HG03045 (cell line): ENCODE measurements at regions not wholly inside any gene's neighbourhood (a gene's known extent, or its start where the extent isn't known, plus 50 kb on each side); places are given as distances from the start of the nearest gene placed in this dataset.
"Not testable (repeated sequence)": the region's sequence is repeated elsewhere in the genome, so short reads cannot be mapped to it uniquely, and the experiment has no call there.

ENCODE experiments used
- ATAC-seq: cut with Tn5 transposase; IDR thresholded peaks from one replicate; pipeline ENCODE4 v1.9.1; 2021; ENCODE audit warnings: mild to moderate bottlenecking, moderate library complexity; ENCODE audit not compliant: unreplicated experiment

GRCh38 chr6:68239034-68239433 is 396.0 kb upstream of the ADGRB3 start:
- no peak for ATAC-seq

GRCh38 chr6:68238097-68238601 is 396.9 kb upstream of the ADGRB3 start:
- ATAC-seq: no peak

GRCh38 chr6:68237205-68237604 is 397.9 kb upstream of the ADGRB3 start:
- no peak for ATAC-seq

- ATAC-seq: no peak
These were observed 399.7 kb upstream of the ADGRB3 start for GRCh38 chr6:68235326-68235784.

GRCh38 chr6:68233623-68234022 is 401.5 kb upstream of the ADGRB3 start:
- ATAC-seq: no peak

GRCh38 chr6:68229566-68229965 is 405.5 kb upstream of the ADGRB3 start:
- ATAC-seq: no peak

GRCh38 chr6:68226460-68226859 is 408.6 kb upstream of the ADGRB3 start:
- no peak for ATAC-seq

- ATAC-seq: no peak
These were observed 409.4 kb upstream of the ADGRB3 start for GRCh38 chr6:68225729-68226128.

GRCh38 chr6:68211242-68211795 is 423.8 kb upstream of the ADGRB3 start:
- no peak for ATAC-seq

GRCh38 chr6:68207612-68208011 is 427.5 kb upstream of the ADGRB3 start:
- ATAC-seq: not testable (repeated sequence)

GRCh38 chr6:68200929-68201328 is 434.2 kb upstream of the ADGRB3 start:
- no peak for ATAC-seq

GRCh38 chr6:68197356-68197755 is 437.7 kb upstream of the ADGRB3 start:
- no peak for ATAC-seq

- peak; percentile 52 for ATAC-seq
These were observed 438.4 kb upstream of the ADGRB3 start for GRCh38 chr6:68196645-68197044.

GRCh38 chr6:68195753-68196152 is 439.3 kb upstream of the ADGRB3 start:
- ATAC-seq: not testable (repeated sequence)

- ATAC-seq: no peak
These were observed 440.1 kb upstream of the ADGRB3 start for GRCh38 chr6:68194846-68195478.

- ATAC-seq: no peak
These were observed 442.1 kb upstream of the ADGRB3 start for GRCh38 chr6:68192988-68193387.

GRCh38 chr6:68189217-68189815 is 445.8 kb upstream of the ADGRB3 start:
- no peak for ATAC-seq

GRCh38 chr6:68186870-68187269 is 448.2 kb upstream of the ADGRB3 start:
- no peak for ATAC-seq

GRCh38 chr6:68182386-68182785 is 452.7 kb upstream of the ADGRB3 start:
- ATAC-seq: no peak

GRCh38 chr6:68181027-68181426 is 454.1 kb upstream of the ADGRB3 start:
- ATAC-seq: not testable (repeated sequence)

- no peak for ATAC-seq
These were observed 461.5 kb upstream of the ADGRB3 start for GRCh38 chr6:68173616-68174015.

GRCh38 chr6:68169922-68170321 is 465.2 kb upstream of the ADGRB3 start:
- no peak for ATAC-seq
